Endothelial cell of umbilical vein (primary cell): ENCODE measurements at regions not wholly inside any gene's neighbourhood (a gene's known extent, or its start where the extent isn't known, plus 50 kb on each side); places are given as distances from the start of the nearest gene placed in this dataset.

Experiments
- BruUV-seq: library from RNA; stranded (reverse); fragments of 400-500 nt; replicated peaks from 2 replicates; lab custom pipeline; 2021; lab: Mats Ljungman, UMichigan
- CTCF ChIA-PET: fragments of 300-600, 350-600 bp; sonication (Branson Sonifier 250); formaldehyde crosslinking; loops from one replicate; lab custom pipeline; 2021; ENCODE audit warnings: antibody characterized with exemption, inconsistent platforms; lab: Charles Lee
- POLR2A ChIA-PET: fragments of 300-600, 350-600 bp; sonication (Branson Sonifier 250); formaldehyde crosslinking; loops from one replicate; lab custom pipeline; 2021; ENCODE audit warnings: antibody characterized with exemption, inconsistent platforms; lab: Charles Lee
- DNase-seq: peaks from one replicate; pipeline ENCODE4 v3.0.0-alpha.2; 2011; ENCODE audit warnings: low read depth, low spot score
- FAIRE-seq: peaks from 2 replicates; lab custom pipeline; 2011; peaks lifted over from hg19 to GRCh38; lab: Jason Lieb, UNC
- H2AFZ ChIP-seq: 2 replicates; pipeline ENCODE4 v1.6.0; 2012; ENCODE audit warnings: low read depth, low read length, control low read depth, inconsistent platforms
- H3K27ac ChIP-seq: 2 replicates; pipeline ENCODE4 v1.5.1; 2011; ENCODE audit warnings: low read depth, mild to moderate bottlenecking, control low read depth, low read length, moderate library complexity; ENCODE audit not compliant: insufficient read depth
- H3K27me3 ChIP-seq, 2 experiments: 2 replicates each; pipeline versions ENCODE4 v1.6.0 to v1.6.1; 2011; ENCODE audit warnings: low read length in 2 of 2, mixed read lengths in 1 of 2; ENCODE audit not compliant: control insufficient read depth in 2 of 2, insufficient read depth in 2 of 2
- H3K36me3 ChIP-seq, 2 experiments: 2 replicates in 1 of 2; 3 replicates in 1 of 2; pipeline ENCODE4 v1.5.1; 2011; ENCODE audit warnings: low read length in 2 of 2, mild to moderate bottlenecking in 1 of 2, moderate library complexity in 1 of 2; ENCODE audit not compliant: control insufficient read depth in 2 of 2, insufficient read depth in 2 of 2; ENCODE audit errors: extremely low read depth in 1 of 2
- H3K4me1 ChIP-seq: 3 replicates; pipeline ENCODE4 v1.5.1; 2011; ENCODE audit warnings: mild to moderate bottlenecking, low read length; ENCODE audit not compliant: control insufficient read depth, insufficient read depth; ENCODE audit errors: extremely low read depth
- H3K4me2 ChIP-seq: 2 replicates; pipeline ENCODE4 v1.6.1; 2011; ENCODE audit warnings: low read length, control low read depth, mixed read lengths; ENCODE audit not compliant: insufficient read depth
- H3K4me3 ChIP-seq, 3 experiments: fragments of 200-600 bp in 1 of 3; sonication (generic), shearing (Covaris generic) in 1 of 3; replicated peaks in 1 of 3; 2 replicates each; pipeline ENCODE4 v1.5.1; 2011 to 2016; ENCODE audit warnings: control low read depth in 3 of 3, low read length in 3 of 3, mild to moderate bottlenecking in 2 of 3, inconsistent platforms in 1 of 3, low read depth in 1 of 3, moderate library complexity in 1 of 3; ENCODE audit not compliant: insufficient read depth in 1 of 3
- H3K79me2 ChIP-seq: 2 replicates; pipeline ENCODE4 v1.6.0; 2012; ENCODE audit warnings: low read length, inconsistent platforms; ENCODE audit not compliant: control insufficient read depth, insufficient read depth
- H3K9ac ChIP-seq: replicated peaks from 2 replicates; pipeline ENCODE3; 2011; ENCODE audit warnings: low read length, control low read depth; ENCODE audit not compliant: insufficient read depth; ENCODE audit errors: extremely low read depth
- H3K9me1 ChIP-seq: replicated peaks from 3 replicates; pipeline ENCODE4 v1.6.0; 2011; ENCODE audit warnings: mild to moderate bottlenecking, low read length; ENCODE audit not compliant: control insufficient read depth, insufficient read depth; ENCODE audit errors: extremely low read depth
- H3K9me3 ChIP-seq: replicated peaks from 2 replicates; pipeline ENCODE4 v1.5.1; 2012; ENCODE audit warnings: low read length, inconsistent platforms; ENCODE audit not compliant: control insufficient read depth, insufficient read depth
- H4K20me1 ChIP-seq: replicated peaks from 2 replicates; pipeline ENCODE3; 2011; ENCODE audit warnings: mild to moderate bottlenecking, low read length; ENCODE audit not compliant: control insufficient read depth, insufficient read depth; ENCODE audit errors: extremely low read depth
- CTCF ChIP-seq, 2 donors: IDR thresholded peaks; 1 replicate in 1 of 2; 2 replicates in 1 of 2; pipeline ENCODE4 v1.5.1; 2011; ENCODE audit warnings: low read length in 2 of 2, mild to moderate bottlenecking in 2 of 2, moderate library complexity in 2 of 2, control low read depth in 1 of 2, inconsistent platforms in 1 of 2, low read depth in 1 of 2; ENCODE audit not compliant: insufficient read depth in 1 of 2; ENCODE audit errors: extremely low read depth in 1 of 2
- EZH2 ChIP-seq: IDR thresholded peaks from 2 replicates; pipeline ENCODE4 v1.6.1; 2012; ENCODE audit warnings: borderline replicate concordance, low read depth, mild to moderate bottlenecking, moderate library complexity, low read length, inconsistent platforms; ENCODE audit not compliant: severe bottlenecking
- FOS ChIP-seq: IDR thresholded peaks from 2 replicates; pipeline ENCODE4 v1.6.1; 2011; ENCODE audit warnings: mild to moderate bottlenecking, low read length, moderate library complexity, borderline replicate concordance; ENCODE audit not compliant: insufficient read depth
- GATA2 ChIP-seq: IDR thresholded peaks from 2 replicates; pipeline ENCODE4 v1.7.0; 2011; ENCODE audit warnings: low read depth, mild to moderate bottlenecking, moderate library complexity, mixed read lengths, low read length; ENCODE audit not compliant: insufficient read length, insufficient read depth
- JUN ChIP-seq: IDR thresholded peaks from 2 replicates; pipeline ENCODE4 v1.6.1; 2011; ENCODE audit warnings: borderline replicate concordance, low read depth; ENCODE audit not compliant: insufficient read length, insufficient read depth
- MAX ChIP-seq: IDR thresholded peaks from 2 replicates; pipeline ENCODE4 v1.6.1; 2011; ENCODE audit not compliant: insufficient read depth, insufficient read length
- MYC ChIP-seq: IDR thresholded peaks from one replicate; pipeline ENCODE4 v1.6.1; 2011; ENCODE audit warnings: mild to moderate bottlenecking, low read depth, low read length
- POLR2A ChIP-seq: IDR thresholded peaks from 2 replicates; pipeline ENCODE4 v1.6.1; 2012; ENCODE audit warnings: low read depth, mild to moderate bottlenecking, control low read depth, low read length
- POLR2AphosphoS5 ChIP-seq: IDR thresholded peaks from 2 replicates; pipeline ENCODE4 v1.6.1; 2012; ENCODE audit warnings: low read depth, mild to moderate bottlenecking, control low read depth, low read length, moderate library complexity; ENCODE audit not compliant: insufficient read depth
- dilution Hi-C: fragments of 300-500 bp; cut with MboI; formaldehyde crosslinking; loops from one replicate; pipeline ENCODE4 v1.15.0; 2019; ENCODE audit warnings: low sequenced_read_pairs; ENCODE audit not compliant: extremely low pct_ligation_motif_present
- intact Hi-C: fragments of 100-400 bp; cut with micrococcal nuclease; formaldehyde crosslinking; loops from one replicate; pipeline ENCODE4 v1.10.0; 2022

GRCh38 chr19:30788105-30788765 lies 416.1 kb downstream of the ZNF536 start:
- no peaks in the 10 kb centered on the region for H4K20me1 ChIP-seq
- no peaks in the 10 kb centered on the region for H3K79me2 ChIP-seq
- no peak for DNase-seq
- H3K4me2 ChIP-seq: no peak overlapping the region
- no peaks in the 10 kb centered on the region for H3K27me3 ChIP-seq
- H3K4me3 ChIP-seq: no peak overlapping the region
- ChIA-PET CTCF (no interaction called here), POLR2A (no interaction called here)
- H3K9me3 ChIP-seq: peaks cover 3% of the 10 kb centered on the region
- intact Hi-C loops: no loop called here
- no peak overlapping the region for H3K27ac ChIP-seq
- dilution Hi-C loops: no loop called here
- H2AFZ ChIP-seq: no peak overlapping the region
- BruUV-seq: no TSS peak
- no peak for FAIRE-seq
- no peak overlapping the region for H3K9ac ChIP-seq
- H3K4me1 ChIP-seq: no peaks in the 10 kb centered on the region
- H3K36me3 ChIP-seq: no peaks in the 10 kb centered on the region
- no peaks in the 10 kb centered on the region for H3K9me1 ChIP-seq
- TF ChIP-seq MYC: no peak
- no peak for TF ChIP-seq EZH2

DNA sequence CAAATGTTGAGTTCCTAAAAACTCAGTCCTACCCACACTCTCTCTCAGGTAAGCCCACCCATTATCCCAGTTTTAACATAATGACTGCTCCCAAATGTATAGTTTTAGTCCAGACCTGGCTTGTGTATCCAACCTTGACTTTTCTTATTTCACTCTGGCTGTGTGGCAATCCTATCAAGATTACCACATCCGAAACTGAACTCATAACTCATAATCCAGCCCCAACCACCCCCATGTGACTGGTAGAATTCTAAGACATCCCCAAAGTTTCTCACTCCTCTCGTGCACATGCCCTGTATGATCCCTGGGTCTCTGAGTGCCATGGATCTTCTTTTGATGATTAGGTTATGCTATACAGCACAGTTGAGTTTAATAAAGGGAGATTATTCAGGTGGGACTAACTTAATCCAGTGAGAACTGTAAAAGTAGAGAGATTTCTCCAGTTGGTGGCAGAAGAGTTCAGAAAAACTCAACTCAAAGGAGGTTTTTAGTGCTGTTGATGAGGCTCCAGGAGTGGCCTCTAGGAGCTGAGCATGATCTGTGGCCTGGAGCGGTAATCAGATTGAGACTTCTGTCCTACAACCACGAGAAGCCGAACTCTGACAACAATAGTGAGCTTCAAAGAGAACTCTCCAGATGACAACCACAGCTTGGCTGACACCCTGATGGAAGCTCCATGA lies 413.4 kb downstream of the ZNF536 start:
- Histone ChIP-seq H3K9ac (no peak overlapping the region), H3K4me2 (no peak overlapping the region), H3K27me3 (no peaks in the 10 kb centered on the region), H3K9me1 (no peaks in the 10 kb centered on the region), H3K36me3 (no peaks in the 10 kb centered on the region), H3K9me3 (no peaks in the 10 kb centered on the region), H3K4me1 (no peaks in the 10 kb centered on the region), H2AFZ (no peak overlapping the region), H4K20me1 (no peaks in the 10 kb centered on the region), H3K79me2 (no peaks in the 10 kb centered on the region), H3K27ac (no peak overlapping the region), H3K4me3 (no peak overlapping the region)
- BruUV-seq: no TSS peak
- CTCF ChIA-PET: no interaction called here
- POLR2A ChIA-PET: no interaction called here
- intact Hi-C loops (no loop called here), dilution Hi-C loops (no loop called here)
- DNase-seq (no peak), FAIRE-seq (no peak)
- no peak for TF ChIP-seq MAX
- no peak for TF ChIP-seq FOS
- no peak for TF ChIP-seq POLR2A
- TF ChIP-seq JUN: no peak
- TF ChIP-seq GATA2: no peak
- no peak for TF ChIP-seq MYC
- no peak for TF ChIP-seq CTCF (IDR thresholded peaks at IDR 0.05; ENCODE audit: extremely low read depth in 1 of 2, insufficient read depth in 1 of 2, low read depth in 1 of 2, low read length in 2 of 2)
- TF ChIP-seq EZH2: no peak
- no peak for TF ChIP-seq POLR2AphosphoS5
